H9 (cell line): ENCODE measurements at regions not wholly inside any gene's neighbourhood (a gene's known extent, or its start where the extent isn't known, plus 50 kb on each side); places are given as distances from the start of the nearest gene placed in this dataset.

Experiments used
- DNase-seq: peaks from one replicate; pipeline ENCODE4 v3.0.0-alpha.2; 2017
- H2AFZ ChIP-seq: one replicate; pipeline ENCODE4 v1.6.1; 2013; ENCODE audit warnings: mild to moderate bottlenecking, low read length, control low read depth, moderate library complexity
- H2AK5ac ChIP-seq: 2 replicates; pipeline ENCODE4 v1.6.1; 2013; ENCODE audit warnings: low read length, control low read depth, mixed read lengths; ENCODE audit not compliant: insufficient read length
- H2BK120ac ChIP-seq: one replicate; pipeline ENCODE4 v1.6.1; 2013; ENCODE audit warnings: low read depth, mild to moderate bottlenecking, low read length, control low read depth, inconsistent platforms; ENCODE audit not compliant: poor library complexity, severe bottlenecking
- H2BK12ac ChIP-seq: 2 replicates; pipeline ENCODE4 v1.6.1; 2013; ENCODE audit warnings: low read length, control low read depth, mixed read lengths, low read depth; ENCODE audit not compliant: insufficient read length
- H2BK15ac ChIP-seq: 2 replicates; pipeline ENCODE4 v1.6.1; 2013; ENCODE audit warnings: low read depth, low read length, control low read depth
- H2BK20ac ChIP-seq: one replicate; pipeline ENCODE4 v1.6.1; 2013; ENCODE audit warnings: low read depth, mild to moderate bottlenecking, low read length, control low read depth, inconsistent platforms; ENCODE audit not compliant: poor library complexity, severe bottlenecking
- H2BK5ac ChIP-seq: 2 replicates; pipeline ENCODE4 v1.6.1; 2013; ENCODE audit warnings: low read length, control low read depth, mixed read lengths; ENCODE audit not compliant: insufficient read length
- H3K14ac ChIP-seq: 2 replicates; pipeline ENCODE4 v1.6.1; 2013; ENCODE audit warnings: low read length, control low read depth; ENCODE audit not compliant: insufficient read depth
- H3K18ac ChIP-seq: 2 replicates; pipeline ENCODE4 v1.6.1; 2013; ENCODE audit warnings: low read depth, mild to moderate bottlenecking, mixed read lengths, low read length, control low read depth; ENCODE audit not compliant: insufficient read length
- H3K23ac ChIP-seq: 2 replicates; pipeline ENCODE4 v1.6.1; 2013; ENCODE audit warnings: low read length, control low read depth, mixed read lengths, low read depth; ENCODE audit not compliant: insufficient read length
- H3K23me2 ChIP-seq: 2 replicates; pipeline ENCODE4 v1.6.1; 2013; ENCODE audit warnings: low read depth, mild to moderate bottlenecking, mixed read lengths, low read length, control low read depth; ENCODE audit not compliant: insufficient read length, poor library complexity, severe bottlenecking
- H3K27ac ChIP-seq: 2 replicates; pipeline ENCODE4 v1.5.1; 2013; ENCODE audit warnings: low read length, control low read depth, mixed read lengths, low read depth; ENCODE audit not compliant: insufficient read length
- H3K27me3 ChIP-seq: 2 replicates; pipeline ENCODE4 v1.6.1; 2013; ENCODE audit warnings: low read length, control low read depth, inconsistent platforms; ENCODE audit not compliant: insufficient read depth
- H3K4ac ChIP-seq: 2 replicates; pipeline ENCODE4 v1.6.1; 2013; ENCODE audit warnings: low read depth, mild to moderate bottlenecking, control low read depth, inconsistent platforms, low read length, moderate library complexity
- H3K4me1 ChIP-seq: 2 replicates; pipeline ENCODE4 v1.6.1; 2013; ENCODE audit warnings: low read length, control low read depth, inconsistent platforms; ENCODE audit not compliant: insufficient read depth
- H3K4me2 ChIP-seq: 2 replicates; pipeline ENCODE4 v1.6.1; 2013; ENCODE audit warnings: low read length, control low read depth, mixed read lengths; ENCODE audit not compliant: insufficient read length, insufficient read depth
- H3K56ac ChIP-seq: 2 replicates; pipeline ENCODE4 v1.6.1; 2013; ENCODE audit warnings: low read depth, mild to moderate bottlenecking, mixed read lengths, low read length, control low read depth; ENCODE audit not compliant: insufficient read length
- H3K79me1 ChIP-seq: 2 replicates; pipeline ENCODE4 v1.6.1; 2013; ENCODE audit warnings: low read depth, mild to moderate bottlenecking, moderate library complexity, low read length, control low read depth, inconsistent platforms; ENCODE audit not compliant: insufficient read depth, poor library complexity, severe bottlenecking
- H3K79me2 ChIP-seq: 2 replicates; pipeline ENCODE4 v1.6.1; 2013; ENCODE audit warnings: low read length, control low read depth, inconsistent platforms; ENCODE audit not compliant: insufficient read depth
- H3K9ac ChIP-seq: 2 replicates; pipeline ENCODE4 v1.6.1; 2013; ENCODE audit warnings: low read length, control low read depth, mixed read lengths; ENCODE audit not compliant: insufficient read length; ENCODE audit errors: extremely low read depth
- H3K9me3 ChIP-seq: one replicate; pipeline ENCODE4 v1.6.1; 2013; ENCODE audit warnings: low read depth, low read length, inconsistent platforms; ENCODE audit not compliant: control insufficient read depth
- H3T11ph ChIP-seq: one replicate; pipeline ENCODE4 v1.6.1; 2013; ENCODE audit warnings: mild to moderate bottlenecking, low read length, control low read depth, inconsistent platforms
- H4K20me1 ChIP-seq: one replicate; pipeline ENCODE4 v1.6.1; 2013; ENCODE audit not compliant: control insufficient read depth, insufficient read length, insufficient read depth
- H4K5ac ChIP-seq: 2 replicates; pipeline ENCODE4 v1.6.1; 2013; ENCODE audit warnings: low read depth, mild to moderate bottlenecking, mixed read lengths, low read length, control low read depth; ENCODE audit not compliant: insufficient read length
- H4K8ac ChIP-seq: replicated peaks from 2 replicates; pipeline ENCODE4 v1.6.1; 2013; ENCODE audit warnings: low read length, control low read depth, mixed read lengths, low read depth; ENCODE audit not compliant: insufficient read length
- H4K91ac ChIP-seq: 2 replicates; pipeline ENCODE4 v1.6.1; 2013; ENCODE audit warnings: low read depth, mild to moderate bottlenecking, moderate library complexity, mixed read lengths, low read length, control low read depth; ENCODE audit not compliant: insufficient read length
- H3K27ac Mint-ChIP-seq, 3 experiments: 2 replicates in 2 of 3; 3 replicates in 1 of 3; pipeline ENCODE4 v1.8.0; 2020 to 2021; ENCODE audit warnings: mixed read lengths in 3 of 3, mild to moderate bottlenecking in 1 of 3, moderate library complexity in 1 of 3
- H3K27me3 Mint-ChIP-seq: 2 replicates; pipeline ENCODE4 v1.8.0; 2021; ENCODE audit warnings: low read depth, mild to moderate bottlenecking, moderate library complexity, mixed read lengths
- H3K36me3 Mint-ChIP-seq, 3 experiments: 2 replicates in 2 of 3; 3 replicates in 1 of 3; pipeline ENCODE4 v1.8.0; 2020 to 2021; ENCODE audit warnings: low read depth in 3 of 3, mixed read lengths in 3 of 3; ENCODE audit not compliant: insufficient read depth in 1 of 3
- H3K4me1 Mint-ChIP-seq, 2 experiments: 2 replicates each; pipeline ENCODE4 v1.8.0; 2020; ENCODE audit warnings: mixed read lengths in 2 of 2
- H3K4me3 Mint-ChIP-seq, 2 experiments: 2 replicates in 1 of 2; 3 replicates in 1 of 2; pipeline ENCODE4 v1.8.0; 2020 to 2021; ENCODE audit warnings: mild to moderate bottlenecking in 2 of 2, mixed read lengths in 2 of 2, moderate library complexity in 1 of 2
- H3K9me3 Mint-ChIP-seq, 2 experiments: 2 replicates in 1 of 2; 3 replicates in 1 of 2; pipeline ENCODE4 v1.8.0; 2020; ENCODE audit warnings: mild to moderate bottlenecking in 2 of 2, mixed read lengths in 2 of 2, moderate library complexity in 1 of 2
- WGBS: extraction: QIAGEN DNeasy Blood & Tissue Kit; methylation state at CpG from one replicate; pipeline ENCODE4 v1.1.7; 2013; ENCODE audit warnings: missing lambda C conversion rate, low lambda C conversion rate, mixed read lengths; ENCODE audit not compliant: insufficient read length; ENCODE audit errors: extremely low coverage; 5-methylcytosine and 5-hydroxymethylcytosine counted together
- TF ChIP-seq, protein P1 (sequence below): fragments of 200-600 bp; sonication (generic); conservative IDR thresholded peaks from 3 replicates; pipeline ENCODE4 v1.8.0; 2021; ENCODE audit warnings: antibody characterized with exemption, mild to moderate bottlenecking

DNA sequence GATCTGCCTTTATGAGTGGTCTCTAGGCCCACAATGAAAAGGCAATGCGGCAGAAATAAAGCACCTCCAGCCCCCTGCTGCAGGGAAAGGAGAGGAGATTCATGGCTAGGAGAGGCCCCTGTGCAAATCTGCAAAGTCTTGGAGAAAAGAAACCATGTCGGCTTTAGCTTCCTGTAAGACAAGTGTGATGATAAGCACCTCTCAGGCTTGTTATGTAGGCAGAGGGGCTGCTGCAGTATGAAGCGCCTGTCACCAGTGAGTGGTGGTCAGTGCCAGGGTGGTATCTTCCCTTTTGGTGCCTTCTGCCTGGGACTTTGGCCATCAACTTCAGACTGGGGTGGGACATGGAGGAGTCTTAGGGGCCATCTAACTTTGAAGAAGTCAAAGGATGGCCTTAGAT lies 59.2 kb upstream of the ARHGEF3 start:
- TF ChIP-seq, protein P1, sequence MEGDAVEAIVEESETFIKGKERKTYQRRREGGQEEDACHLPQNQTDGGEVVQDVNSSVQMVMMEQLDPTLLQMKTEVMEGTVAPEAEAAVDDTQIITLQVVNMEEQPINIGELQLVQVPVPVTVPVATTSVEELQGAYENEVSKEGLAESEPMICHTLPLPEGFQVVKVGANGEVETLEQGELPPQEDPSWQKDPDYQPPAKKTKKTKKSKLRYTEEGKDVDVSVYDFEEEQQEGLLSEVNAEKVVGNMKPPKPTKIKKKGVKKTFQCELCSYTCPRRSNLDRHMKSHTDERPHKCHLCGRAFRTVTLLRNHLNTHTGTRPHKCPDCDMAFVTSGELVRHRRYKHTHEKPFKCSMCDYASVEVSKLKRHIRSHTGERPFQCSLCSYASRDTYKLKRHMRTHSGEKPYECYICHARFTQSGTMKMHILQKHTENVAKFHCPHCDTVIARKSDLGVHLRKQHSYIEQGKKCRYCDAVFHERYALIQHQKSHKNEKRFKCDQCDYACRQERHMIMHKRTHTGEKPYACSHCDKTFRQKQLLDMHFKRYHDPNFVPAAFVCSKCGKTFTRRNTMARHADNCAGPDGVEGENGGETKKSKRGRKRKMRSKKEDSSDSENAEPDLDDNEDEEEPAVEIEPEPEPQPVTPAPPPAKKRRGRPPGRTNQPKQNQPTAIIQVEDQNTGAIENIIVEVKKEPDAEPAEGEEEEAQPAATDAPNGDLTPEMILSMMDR: no peak
- WGBS: no CpG with 5 or more reads among the region's 3 CpGs
- no peak overlapping the region for H4K8ac ChIP-seq
- H2BK15ac ChIP-seq: no peak overlapping the region
- no peak overlapping the region for H4K91ac ChIP-seq
- peak overlapping the region in 1 of 3 experiments; percentile 83; a peak in 2 of 7 replicates for H3K27ac Mint-ChIP-seq
- H3K4ac ChIP-seq: no peak overlapping the region
- H3K23ac ChIP-seq: no peak overlapping the region
- no peaks in the 10 kb centered on the region for H3K36me3 Mint-ChIP-seq
- no peaks in the 10 kb centered on the region for H4K20me1 ChIP-seq
- no peak overlapping the region for H2AFZ ChIP-seq
- no peak overlapping the region for H3T11ph ChIP-seq
- H3K9me3 ChIP-seq: no peaks in the 10 kb centered on the region
- no peak overlapping the region for H3K56ac ChIP-seq
- no peaks in the 10 kb centered on the region for H3K9me3 Mint-ChIP-seq
- no peaks in the 10 kb centered on the region for H3K23me2 ChIP-seq
- H2AK5ac ChIP-seq: no peak overlapping the region
- H3K18ac ChIP-seq: no peak overlapping the region
- H3K4me1 Mint-ChIP-seq: peaks cover 13 to 16% of the 10 kb centered on the region in 2 experiments
- H3K79me2 ChIP-seq: no peaks in the 10 kb centered on the region
- H2BK5ac ChIP-seq: no peak overlapping the region
- no peaks in the 10 kb centered on the region for H3K27me3 Mint-ChIP-seq
- H2BK120ac ChIP-seq: no peak overlapping the region
- H3K27me3 ChIP-seq: no peaks in the 10 kb centered on the region
- H3K4me2 ChIP-seq: no peak overlapping the region
- H3K4me3 Mint-ChIP-seq: no peak overlapping the region
- H2BK12ac ChIP-seq: no peak overlapping the region
- H3K14ac ChIP-seq: no peak overlapping the region
- no peaks in the 10 kb centered on the region for H3K79me1 ChIP-seq
- H2BK20ac ChIP-seq: no peak overlapping the region
- H4K5ac ChIP-seq: no peak overlapping the region
- H3K27ac ChIP-seq: no peak overlapping the region
- DNase-seq: no peak
- H3K4me1 ChIP-seq: no peaks in the 10 kb centered on the region
- no peak overlapping the region for H3K9ac ChIP-seq
